ENCODE measurements at regions not wholly inside any gene's neighbourhood (a gene's known extent, or its start where the extent isn't known, plus 50 kb on each side); places are given as distances from the start of the nearest gene placed in this dataset.

GRCh38 chr10:55051515-55051914 is 250.5 kb upstream of the PCDH15 start:
- DNase-seq (ENCODE audit: low read depth in 4 of 4, low spot score in 3 of 4) = no peak

GRCh38 chr10:55048830-55049498 is 247.9 kb upstream of the PCDH15 start:
- no peak for DNase-seq (ENCODE audit: low read depth in 4 of 4, low spot score in 3 of 4)

- no peak for DNase-seq (ENCODE audit: low read depth in 4 of 4, low spot score in 3 of 4)
Observed at GRCh38 chr10:55043540-55043939, 242.5 kb upstream of the PCDH15 start.

- no peak for DNase-seq (ENCODE audit: low read depth in 4 of 4, low spot score in 3 of 4)
Observed at GRCh38 chr10:55033061-55033460, 232.0 kb upstream of the PCDH15 start.

GRCh38 chr10:55024713-55025112 is 223.7 kb upstream of the PCDH15 start:
- DNase-seq (ENCODE audit: low read depth in 4 of 4, low spot score in 3 of 4) = no peak

GRCh38 chr10:55019439-55019838 is 218.4 kb upstream of the PCDH15 start:
- no peak for DNase-seq (ENCODE audit: low read depth in 4 of 4, low spot score in 3 of 4)

GRCh38 chr10:55013318-55013717 is 212.3 kb upstream of the PCDH15 start:
- DNase-seq (ENCODE audit: low read depth in 4 of 4, low spot score in 3 of 4) = no peak

GRCh38 chr10:55002420-55002819 is 201.4 kb upstream of the PCDH15 start:
- no peak for DNase-seq (ENCODE audit: low read depth in 4 of 4, low spot score in 3 of 4)

GRCh38 chr10:55001422-55001821 is 200.4 kb upstream of the PCDH15 start:
- DNase-seq (ENCODE audit: low read depth in 4 of 4, low spot score in 3 of 4) = no peak

GRCh38 chr10:54993148-54993547 is 192.1 kb upstream of the PCDH15 start:
- no peak for DNase-seq (ENCODE audit: low read depth in 4 of 4, low spot score in 3 of 4)

GRCh38 chr10:54985732-54986131 is 184.7 kb upstream of the PCDH15 start:
- DNase-seq (ENCODE audit: low read depth in 4 of 4, low spot score in 3 of 4) = no peak

- DNase-seq (ENCODE audit: low read depth in 4 of 4, low spot score in 3 of 4) = no peak
Observed at GRCh38 chr10:54983255-54983654, 182.2 kb upstream of the PCDH15 start.

- no peak for DNase-seq (ENCODE audit: low read depth in 4 of 4, low spot score in 3 of 4)
Observed at GRCh38 chr10:54962134-54962900, 161.3 kb upstream of the PCDH15 start.

- DNase-seq (ENCODE audit: low read depth in 4 of 4, low spot score in 3 of 4) = no peak
Observed at GRCh38 chr10:54961040-54961439, 160.0 kb upstream of the PCDH15 start.

GRCh38 chr10:54958844-54959243 is 157.8 kb upstream of the PCDH15 start:
- no peak for DNase-seq (ENCODE audit: low read depth in 4 of 4, low spot score in 3 of 4)

- DNase-seq (ENCODE audit: low read depth in 4 of 4, low spot score in 3 of 4) = no peak
Observed at GRCh38 chr10:54947605-54948004, 146.6 kb upstream of the PCDH15 start.

- DNase-seq (ENCODE audit: low read depth in 4 of 4, low spot score in 3 of 4) = no peak
Observed at GRCh38 chr10:54940418-54940817, 139.4 kb upstream of the PCDH15 start.

- no peak for DNase-seq (ENCODE audit: low read depth in 4 of 4, low spot score in 3 of 4)
Observed at GRCh38 chr10:54914049-54914448, 113.0 kb upstream of the PCDH15 start.

- no peak for DNase-seq (ENCODE audit: low read depth in 4 of 4, low spot score in 3 of 4)
Observed at GRCh38 chr10:54909165-54909564, 108.1 kb upstream of the PCDH15 start.

GRCh38 chr10:54908019-54908418 is 107.0 kb upstream of the PCDH15 start:
- no peak for DNase-seq (ENCODE audit: low read depth in 4 of 4, low spot score in 3 of 4)

- DNase-seq (ENCODE audit: low read depth in 4 of 4, low spot score in 3 of 4) = no peak
Observed at GRCh38 chr10:54906940-54907339, 105.9 kb upstream of the PCDH15 start.

GRCh38 chr10:54905578-54906192 is 104.7 kb upstream of the PCDH15 start:
- no peak for DNase-seq (ENCODE audit: low read depth in 4 of 4, low spot score in 3 of 4)

Measured in left renal pelvis (tissue), 4 donors.